ENCODE measurements at regions not wholly inside any gene's neighbourhood (a gene's known extent, or its start where the extent isn't known, plus 50 kb on each side); places are given as distances from the start of the nearest gene placed in this dataset.

DNA sequence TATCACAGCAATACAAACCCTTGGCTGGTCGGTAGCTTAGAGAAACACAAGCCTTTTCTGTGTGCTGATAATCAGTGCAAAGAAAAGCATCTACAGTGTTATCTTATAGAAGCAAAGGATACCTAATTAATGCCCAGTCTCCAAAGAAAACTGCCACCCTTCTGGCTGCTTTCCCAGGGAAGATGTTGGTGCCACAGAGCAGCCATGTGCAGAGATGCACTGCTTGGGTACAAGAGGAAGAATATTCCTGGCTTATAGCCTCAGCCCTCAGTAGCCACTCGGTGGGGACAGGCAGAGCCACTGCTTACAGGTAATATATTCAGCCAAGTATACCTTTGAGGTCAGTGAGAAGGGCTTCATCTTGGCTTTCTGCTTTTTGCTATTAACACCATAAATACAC lies 185.3 kb downstream of the PCSK1 start:
- TF ChIP-seq, protein P1, sequence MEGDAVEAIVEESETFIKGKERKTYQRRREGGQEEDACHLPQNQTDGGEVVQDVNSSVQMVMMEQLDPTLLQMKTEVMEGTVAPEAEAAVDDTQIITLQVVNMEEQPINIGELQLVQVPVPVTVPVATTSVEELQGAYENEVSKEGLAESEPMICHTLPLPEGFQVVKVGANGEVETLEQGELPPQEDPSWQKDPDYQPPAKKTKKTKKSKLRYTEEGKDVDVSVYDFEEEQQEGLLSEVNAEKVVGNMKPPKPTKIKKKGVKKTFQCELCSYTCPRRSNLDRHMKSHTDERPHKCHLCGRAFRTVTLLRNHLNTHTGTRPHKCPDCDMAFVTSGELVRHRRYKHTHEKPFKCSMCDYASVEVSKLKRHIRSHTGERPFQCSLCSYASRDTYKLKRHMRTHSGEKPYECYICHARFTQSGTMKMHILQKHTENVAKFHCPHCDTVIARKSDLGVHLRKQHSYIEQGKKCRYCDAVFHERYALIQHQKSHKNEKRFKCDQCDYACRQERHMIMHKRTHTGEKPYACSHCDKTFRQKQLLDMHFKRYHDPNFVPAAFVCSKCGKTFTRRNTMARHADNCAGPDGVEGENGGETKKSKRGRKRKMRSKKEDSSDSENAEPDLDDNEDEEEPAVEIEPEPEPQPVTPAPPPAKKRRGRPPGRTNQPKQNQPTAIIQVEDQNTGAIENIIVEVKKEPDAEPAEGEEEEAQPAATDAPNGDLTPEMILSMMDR (IDR thresholded peaks at IDR 0.05): no peak
- no peak for TF ChIP-seq EP300 (IDR thresholded peaks at IDR 0.05)

All from tibial nerve (tissue), 4 donors.